HepG2 (cell line): ENCODE measurements at regions not wholly inside any gene's neighbourhood (a gene's known extent, or its start where the extent isn't known, plus 50 kb on each side); places are given as distances from the start of the nearest gene placed in this dataset.

Experiments used
- ATAC-seq: fragments of 200-7000 bp; cut with Tn5 transposase; 3 replicates; pipeline ENCODE4 v1.9.1; 2020; ENCODE audit warnings: mild to moderate bottlenecking, moderate library complexity
- BruUV-seq: library from RNA; stranded (reverse); fragments of 400-500 nt; replicated peaks from 2 replicates; lab custom pipeline; 2021; lab: Mats Ljungman, UMichigan
- CTCF ChIA-PET: fragments of 300-600 bp; formaldehyde crosslinking; extraction: SDS; loops from one replicate; lab custom pipeline; 2021; ENCODE audit warnings: low total read pairs, inconsistent platforms, low intra/inter-chr PET ratio; lab: Yijun Ruan, JAX
- POLR2A ChIA-PET: fragments of 350-600 bp; sonication (Branson Sonifier 250); formaldehyde crosslinking; loops from one replicate; lab custom pipeline; 2020; ENCODE audit warnings: antibody characterized with exemption, inconsistent platforms; lab: Yijun Ruan, JAX
- DNase-seq: peaks from one replicate; pipeline ENCODE4 v3.0.0-alpha.2; 2015; ENCODE audit warnings: low spot score
- FAIRE-seq: peaks from 3 replicates; lab custom pipeline; 2011; peaks lifted over from hg19 to GRCh38; lab: Jason Lieb, UNC
- H2AFZ ChIP-seq: one replicate; pipeline ENCODE4 v1.6.1; 2011; ENCODE audit warnings: low read length, inconsistent platforms
- H3K27ac ChIP-seq: fragments of 300-600 bp; 3 replicates; pipeline ENCODE4 v1.8.0; 2011; ENCODE audit warnings: mixed run types, mild to moderate bottlenecking, mixed read lengths, low read length, inconsistent platforms; ENCODE audit not compliant: insufficient read depth; ENCODE audit errors: extremely low read length
- H3K27me3 ChIP-seq, 2 experiments: fragments of 200-600 bp in 1 of 2; 2 replicates in 1 of 2; 3 replicates in 1 of 2; pipeline versions ENCODE4 v1.6.0 to v1.8.0; 2011; ENCODE audit warnings: low read length in 2 of 2, mild to moderate bottlenecking in 2 of 2, moderate library complexity in 2 of 2, inconsistent platforms in 1 of 2; ENCODE audit not compliant: insufficient read depth in 2 of 2, control insufficient read depth in 1 of 2
- H3K36me3 ChIP-seq, 2 experiments: fragments of 200-600 bp in 1 of 2; replicated peaks in 1 of 2; 2 replicates in 1 of 2; 3 replicates in 1 of 2; pipeline versions ENCODE4 v1.5.1 to v1.8.0; 2011; ENCODE audit warnings: low read length in 2 of 2, inconsistent platforms in 1 of 2; ENCODE audit not compliant: insufficient read depth in 2 of 2, control insufficient read depth in 1 of 2
- H3K4me1 ChIP-seq: 2 replicates; pipeline ENCODE4 v1.5.1; 2012; ENCODE audit warnings: low read length, inconsistent platforms; ENCODE audit not compliant: insufficient read depth
- H3K4me2 ChIP-seq: 2 replicates; pipeline ENCODE4 v1.6.0; 2011; ENCODE audit warnings: low read depth, low read length, inconsistent platforms
- H3K4me3 ChIP-seq, 3 experiments: fragments of 200-600 bp in 1 of 3; sonication (generic), shearing (Covaris generic) in 1 of 3; replicated peaks in 1 of 3; 2 replicates each; pipeline ENCODE4 v1.5.1; 2011 to 2016; ENCODE audit warnings: low read length in 3 of 3, inconsistent platforms in 2 of 3, low read depth in 2 of 3, mild to moderate bottlenecking in 2 of 3, control low read depth in 1 of 3, mixed read lengths in 1 of 3; ENCODE audit not compliant: insufficient read depth in 1 of 3
- H3K79me2 ChIP-seq: one replicate; pipeline ENCODE4 v1.6.1; 2011; ENCODE audit warnings: low read length, inconsistent platforms; ENCODE audit not compliant: insufficient read depth
- H3K9ac ChIP-seq: 2 replicates; pipeline ENCODE4 v1.6.0; 2011; ENCODE audit warnings: mild to moderate bottlenecking, low read depth, low read length, inconsistent platforms; ENCODE audit not compliant: insufficient read depth
- H3K9me3 ChIP-seq: 2 replicates; pipeline ENCODE4 v1.5.1; 2012; ENCODE audit warnings: mild to moderate bottlenecking, low read length
- H4K20me1 ChIP-seq: 2 replicates; pipeline ENCODE4 v1.6.0; 2011; ENCODE audit warnings: inconsistent platforms, mild to moderate bottlenecking, low read length, moderate library complexity; ENCODE audit not compliant: insufficient read depth
- XRCC5 ChIP-seq: fragments of 200-400 bp; formaldehyde crosslinking; optimal IDR thresholded peaks from 2 replicates; pipeline ENCODE3; 2017; ENCODE audit warnings: mild to moderate bottlenecking, low read length
- ZNF260 ChIP-seq: sonication (generic); formaldehyde crosslinking; IDR thresholded peaks from 2 replicates; pipeline ENCODE4 v1.4.0; 2020; ENCODE audit warnings: missing genetic modification reagents, low read depth, mild to moderate bottlenecking, borderline replicate concordance
- ZNF33B ChIP-seq: sonication (generic); formaldehyde crosslinking; IDR thresholded peaks from 2 replicates; pipeline ENCODE4 v1.5.1; 2020; ENCODE audit warnings: mild to moderate bottlenecking, missing genetic modification reagents
- WGBS: methylation state at CpG from one replicate; pipeline ENCODE4 v1.1.6; 2017; ENCODE audit warnings: low lambda C conversion rate; 5-methylcytosine and 5-hydroxymethylcytosine counted together
- in situ Hi-C: cut with HindIII; loops from 2 replicates; pipeline ENCODE4 v1.10.0; 2017; ENCODE audit warnings: low pct_unique_long_range_greater_than_20kb; ENCODE audit not compliant: extremely low pct_ligation_motif_present
- intact Hi-C: fragments of 100-400 bp; cut with micrococcal nuclease; formaldehyde crosslinking; loops from one replicate; pipeline ENCODE4 v1.10.0; 2022; ENCODE audit not compliant: unreplicated experiment
- TF ChIP-seq, protein P1 (sequence below): sonication (generic); formaldehyde crosslinking; IDR thresholded peaks from 2 replicates; pipeline ENCODE4 v1.5.1; 2020; ENCODE audit warnings: missing genetic modification reagents, mild to moderate bottlenecking, borderline replicate concordance
- TF ChIP-seq, protein P2 (sequence below): sonication (generic); formaldehyde crosslinking; IDR thresholded peaks from 2 replicates; pipeline ENCODE4 v1.4.0; 2020; ENCODE audit warnings: missing genetic modification reagents, mild to moderate bottlenecking, borderline replicate concordance
- TF ChIP-seq, protein P3 (sequence below): sonication (generic); formaldehyde crosslinking; IDR thresholded peaks from 2 replicates; pipeline ENCODE4 v1.5.0; 2020; ENCODE audit warnings: missing genetic modification reagents
- TF ChIP-seq, protein P4 (sequence below): sonication (generic); formaldehyde crosslinking; IDR thresholded peaks from 2 replicates; pipeline ENCODE4 v1.4.0; 2020; ENCODE audit warnings: missing genetic modification reagents
- TF ChIP-seq, protein P5 (sequence below): sonication (generic); formaldehyde crosslinking; IDR thresholded peaks from 2 replicates; pipeline ENCODE4 v1.4.0; 2020; ENCODE audit warnings: missing genetic modification reagents

DNA sequence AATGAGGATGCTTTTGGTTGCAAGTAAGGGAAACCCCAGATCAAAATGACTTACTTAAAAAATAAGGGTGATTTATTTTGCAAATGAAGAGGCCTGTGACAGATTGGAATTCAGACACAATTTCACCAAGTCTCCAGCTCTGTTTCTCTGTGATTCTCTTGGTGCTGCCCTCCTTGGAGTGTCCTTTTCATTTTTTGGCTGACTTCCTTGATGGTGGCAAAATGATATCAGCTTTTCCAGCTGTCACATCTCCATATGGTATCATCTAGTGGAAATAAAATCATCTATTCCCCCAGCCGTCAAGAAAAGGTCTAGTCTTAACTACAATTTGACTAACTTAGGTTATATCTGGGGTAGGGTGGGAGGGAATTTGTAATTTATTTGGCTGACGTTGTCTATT, 68.5 kb upstream of the SLC25A26 start:
- no peak for DNase-seq
- WGBS = 0% methylated on average over 2 of the region's 2 CpGs
- no peak overlapping the region for H2AFZ ChIP-seq
- BruUV-seq = no TSS peak
- no peak overlapping the region for H3K4me3 ChIP-seq
- in situ Hi-C loops (no loop called here), intact Hi-C loops (no loop called here)
- no peak for ATAC-seq
- POLR2A ChIA-PET = no interaction called here
- H3K36me3 ChIP-seq = no peaks in the 10 kb centered on the region
- H3K27me3 ChIP-seq = peaks cover 0 to 20% of the 10 kb centered on the region in 2 experiments; a peak in 3 of 5 replicates
- no peaks in the 10 kb centered on the region for H4K20me1 ChIP-seq
- no peaks in the 10 kb centered on the region for H3K79me2 ChIP-seq
- no peaks in the 10 kb centered on the region for H3K9me3 ChIP-seq
- FAIRE-seq = no peak
- CTCF ChIA-PET = no interaction called here
- no peaks in the 10 kb centered on the region for H3K4me1 ChIP-seq
- no peak overlapping the region for H3K27ac ChIP-seq
- H3K4me2 ChIP-seq = no peak overlapping the region
- no peak overlapping the region for H3K9ac ChIP-seq
- TF ChIP-seq ZNF260 (CRISPR knock-in tag) (no peak), XRCC5 (no peak), ZNF33B (CRISPR knock-in tag) (no peak)
- TF ChIP-seq, protein P1, sequence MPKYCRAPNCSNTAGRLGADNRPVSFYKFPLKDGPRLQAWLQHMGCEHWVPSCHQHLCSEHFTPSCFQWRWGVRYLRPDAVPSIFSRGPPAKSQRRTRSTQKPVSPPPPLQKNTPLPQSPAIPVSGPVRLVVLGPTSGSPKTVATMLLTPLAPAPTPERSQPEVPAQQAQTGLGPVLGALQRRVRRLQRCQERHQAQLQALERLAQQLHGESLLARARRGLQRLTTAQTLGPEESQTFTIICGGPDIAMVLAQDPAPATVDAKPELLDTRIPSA = no peak
- TF ChIP-seq, protein P2, sequence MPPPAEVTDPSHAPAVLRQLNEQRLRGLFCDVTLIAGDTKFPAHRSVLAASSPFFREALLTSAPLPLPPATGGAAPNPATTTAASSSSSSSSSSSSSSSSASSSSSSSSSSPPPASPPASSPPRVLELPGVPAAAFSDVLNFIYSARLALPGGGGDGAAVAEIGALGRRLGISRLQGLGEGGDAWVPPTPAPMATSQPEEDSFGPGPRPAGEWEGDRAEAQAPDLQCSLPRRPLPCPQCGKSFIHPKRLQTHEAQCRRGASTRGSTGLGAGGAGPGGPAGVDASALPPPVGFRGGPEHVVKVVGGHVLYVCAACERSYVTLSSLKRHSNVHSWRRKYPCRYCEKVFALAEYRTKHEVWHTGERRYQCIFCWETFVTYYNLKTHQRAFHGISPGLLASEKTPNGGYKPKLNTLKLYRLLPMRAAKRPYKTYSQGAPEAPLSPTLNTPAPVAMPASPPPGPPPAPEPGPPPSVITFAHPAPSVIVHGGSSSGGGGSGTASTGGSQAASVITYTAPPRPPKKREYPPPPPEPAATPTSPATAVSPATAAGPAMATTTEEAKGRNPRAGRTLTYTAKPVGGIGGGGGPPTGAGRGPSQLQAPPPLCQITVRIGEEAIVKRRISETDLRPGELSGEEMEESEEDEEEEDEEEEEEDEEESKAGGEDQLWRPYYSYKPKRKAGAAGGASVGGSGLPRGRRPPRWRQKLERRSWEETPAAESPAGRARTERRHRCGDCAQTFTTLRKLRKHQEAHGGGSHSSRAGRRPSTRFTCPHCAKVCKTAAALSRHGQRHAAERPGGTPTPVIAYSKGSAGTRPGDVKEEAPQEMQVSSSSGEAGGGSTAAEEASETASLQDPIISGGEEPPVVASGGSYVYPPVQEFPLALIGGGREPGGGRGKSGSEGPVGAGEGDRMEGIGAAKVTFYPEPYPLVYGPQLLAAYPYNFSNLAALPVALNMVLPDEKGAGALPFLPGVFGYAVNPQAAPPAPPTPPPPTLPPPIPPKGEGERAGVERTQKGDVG (CRISPR knock-in tag) = no peak
- TF ChIP-seq, protein P3, sequence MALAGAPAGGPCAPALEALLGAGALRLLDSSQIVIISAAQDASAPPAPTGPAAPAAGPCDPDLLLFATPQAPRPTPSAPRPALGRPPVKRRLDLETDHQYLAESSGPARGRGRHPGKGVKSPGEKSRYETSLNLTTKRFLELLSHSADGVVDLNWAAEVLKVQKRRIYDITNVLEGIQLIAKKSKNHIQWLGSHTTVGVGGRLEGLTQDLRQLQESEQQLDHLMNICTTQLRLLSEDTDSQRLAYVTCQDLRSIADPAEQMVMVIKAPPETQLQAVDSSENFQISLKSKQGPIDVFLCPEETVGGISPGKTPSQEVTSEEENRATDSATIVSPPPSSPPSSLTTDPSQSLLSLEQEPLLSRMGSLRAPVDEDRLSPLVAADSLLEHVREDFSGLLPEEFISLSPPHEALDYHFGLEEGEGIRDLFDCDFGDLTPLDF = no peak
- TF ChIP-seq, protein P4, sequence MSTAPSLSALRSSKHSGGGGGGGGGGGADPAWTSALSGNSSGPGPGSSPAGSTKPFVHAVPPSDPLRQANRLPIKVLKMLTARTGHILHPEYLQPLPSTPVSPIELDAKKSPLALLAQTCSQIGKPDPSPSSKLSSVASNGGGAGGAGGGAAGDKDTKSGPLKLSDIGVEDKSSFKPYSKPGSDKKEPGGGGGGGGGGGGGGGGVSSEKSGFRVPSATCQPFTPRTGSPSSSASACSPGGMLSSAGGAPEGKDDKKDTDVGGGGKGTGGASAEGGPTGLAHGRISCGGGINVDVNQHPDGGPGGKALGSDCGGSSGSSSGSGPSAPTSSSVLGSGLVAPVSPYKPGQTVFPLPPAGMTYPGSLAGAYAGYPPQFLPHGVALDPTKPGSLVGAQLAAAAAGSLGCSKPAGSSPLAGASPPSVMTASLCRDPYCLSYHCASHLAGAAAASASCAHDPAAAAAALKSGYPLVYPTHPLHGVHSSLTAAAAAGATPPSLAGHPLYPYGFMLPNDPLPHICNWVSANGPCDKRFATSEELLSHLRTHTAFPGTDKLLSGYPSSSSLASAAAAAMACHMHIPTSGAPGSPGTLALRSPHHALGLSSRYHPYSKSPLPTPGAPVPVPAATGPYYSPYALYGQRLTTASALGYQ (CRISPR knock-in tag) = no peak
- TF ChIP-seq, protein P5, sequence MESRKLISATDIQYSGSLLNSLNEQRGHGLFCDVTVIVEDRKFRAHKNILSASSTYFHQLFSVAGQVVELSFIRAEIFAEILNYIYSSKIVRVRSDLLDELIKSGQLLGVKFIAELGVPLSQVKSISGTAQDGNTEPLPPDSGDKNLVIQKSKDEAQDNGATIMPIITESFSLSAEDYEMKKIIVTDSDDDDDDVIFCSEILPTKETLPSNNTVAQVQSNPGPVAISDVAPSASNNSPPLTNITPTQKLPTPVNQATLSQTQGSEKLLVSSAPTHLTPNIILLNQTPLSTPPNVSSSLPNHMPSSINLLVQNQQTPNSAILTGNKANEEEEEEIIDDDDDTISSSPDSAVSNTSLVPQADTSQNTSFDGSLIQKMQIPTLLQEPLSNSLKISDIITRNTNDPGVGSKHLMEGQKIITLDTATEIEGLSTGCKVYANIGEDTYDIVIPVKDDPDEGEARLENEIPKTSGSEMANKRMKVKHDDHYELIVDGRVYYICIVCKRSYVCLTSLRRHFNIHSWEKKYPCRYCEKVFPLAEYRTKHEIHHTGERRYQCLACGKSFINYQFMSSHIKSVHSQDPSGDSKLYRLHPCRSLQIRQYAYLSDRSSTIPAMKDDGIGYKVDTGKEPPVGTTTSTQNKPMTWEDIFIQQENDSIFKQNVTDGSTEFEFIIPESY (CRISPR knock-in tag) = no peak
